Esophagus muscularis mucosa (tissue), 3 donors: ENCODE measurements at regions not wholly inside any gene's neighbourhood (a gene's known extent, or its start where the extent isn't known, plus 50 kb on each side); places are given as distances from the start of the nearest gene placed in this dataset.

Experiments used
- CTCF ChIP-seq, 3 experiments: fragments of 200-600 bp in 2 of 3; fragments of 450-650 bp in 1 of 3; sonication (generic) in 2 of 3; IDR thresholded peaks; one replicate each; pipeline ENCODE4 v1.5.1; 2017 to 2019; ENCODE audit warnings: antibody characterized with exemption in 3 of 3, mild to moderate bottlenecking in 2 of 3, moderate library complexity in 1 of 3
- POLR2AphosphoS5 ChIP-seq, 2 donors: sonication (generic); formaldehyde crosslinking; IDR thresholded peaks; one replicate each; pipeline ENCODE4 v1.6.1; 2017; ENCODE audit warnings: antibody characterized with exemption in 2 of 2

GRCh38 chr1:228852511-228853088 lies 117.3 kb downstream of the RHOU start:
- TF ChIP-seq CTCF (IDR thresholded peaks at IDR 0.05) (no peak), POLR2AphosphoS5 (IDR thresholded peaks at IDR 0.05) (no peak)
